Chondrocyte (in vitro differentiated cells): ENCODE measurements at regions not wholly inside any gene's neighbourhood (a gene's known extent, or its start where the extent isn't known, plus 50 kb on each side); places are given as distances from the start of the nearest gene placed in this dataset.

Source experiments
- DNase-seq: peaks from one replicate; pipeline ENCODE4 v3.0.0; 2021; ENCODE audit warnings: mixed read lengths, low spot score
- H3K27ac Mint-ChIP-seq: one replicate; pipeline ENCODE4 v1.8.0; 2021; ENCODE audit warnings: mild to moderate bottlenecking, moderate library complexity, mixed read lengths; ENCODE audit not compliant: unreplicated experiment
- H3K27me3 Mint-ChIP-seq: 2 replicates; pipeline ENCODE4 v1.8.0; 2021; ENCODE audit warnings: low read depth, mixed read lengths
- H3K36me3 Mint-ChIP-seq: 2 replicates; pipeline ENCODE4 v1.8.0; 2021; ENCODE audit warnings: low read depth, mixed read lengths
- H3K4me1 Mint-ChIP-seq: 2 replicates; pipeline ENCODE4 v1.8.0; 2021; ENCODE audit warnings: low read depth, mild to moderate bottlenecking, mixed read lengths
- H3K4me3 Mint-ChIP-seq: one replicate; pipeline ENCODE4 v1.8.0; 2021; ENCODE audit warnings: mild to moderate bottlenecking, moderate library complexity, mixed read lengths; ENCODE audit not compliant: unreplicated experiment
- H3K9me3 Mint-ChIP-seq: 2 replicates; pipeline ENCODE4 v1.8.0; 2021; ENCODE audit warnings: low read depth, mixed read lengths
- CTCF ChIP-seq: fragments of 200-600 bp; sonication (generic); IDR thresholded peaks from 2 replicates; pipeline ENCODE4 v1.5.0; 2021; ENCODE audit warnings: antibody characterized with exemption, mild to moderate bottlenecking, moderate library complexity

- H3K27me3 Mint-ChIP-seq: peaks cover 2% of the 10 kb centered on the region
- H3K4me1 Mint-ChIP-seq: no peaks in the 10 kb centered on the region
- no peaks in the 10 kb centered on the region for H3K36me3 Mint-ChIP-seq
- no peak overlapping the region for H3K27ac Mint-ChIP-seq
- H3K9me3 Mint-ChIP-seq: no peaks in the 10 kb centered on the region
- H3K4me3 Mint-ChIP-seq: no peak overlapping the region
- DNase-seq: no peak
- no peak for TF ChIP-seq CTCF
These were observed 630.2 kb downstream of the UQCRFS1 start for GRCh38 chr19:28582796-28583195.

GRCh38 chr19:28582344-28582743, 630.6 kb downstream of the UQCRFS1 start:
- no peaks in the 10 kb centered on the region for H3K9me3 Mint-ChIP-seq
- no peak overlapping the region for H3K27ac Mint-ChIP-seq
- no peak for TF ChIP-seq CTCF
- H3K27me3 Mint-ChIP-seq: peaks cover 2% of the 10 kb centered on the region
- no peak for DNase-seq
- no peak overlapping the region for H3K4me3 Mint-ChIP-seq
- H3K36me3 Mint-ChIP-seq: no peaks in the 10 kb centered on the region
- no peaks in the 10 kb centered on the region for H3K4me1 Mint-ChIP-seq

GRCh38 chr19:28581468-28581770, 631.5 kb downstream of the UQCRFS1 start:
- H3K27ac Mint-ChIP-seq: no peak overlapping the region
- H3K4me1 Mint-ChIP-seq: no peaks in the 10 kb centered on the region
- TF ChIP-seq CTCF: no peak
- no peaks in the 10 kb centered on the region for H3K9me3 Mint-ChIP-seq
- H3K4me3 Mint-ChIP-seq: no peak overlapping the region
- no peak for DNase-seq
- H3K36me3 Mint-ChIP-seq: no peaks in the 10 kb centered on the region
- peaks cover 2% of the 10 kb centered on the region for H3K27me3 Mint-ChIP-seq

GRCh38 chr19:28578786-28579505, 634.0 kb downstream of the UQCRFS1 start:
- no peak for TF ChIP-seq CTCF
- no peaks in the 10 kb centered on the region for H3K9me3 Mint-ChIP-seq
- no peak overlapping the region for H3K27ac Mint-ChIP-seq

GRCh38 chr19:28578208-28578607, 634.7 kb downstream of the UQCRFS1 start:
- DNase-seq: no peak
- no peak overlapping the region for H3K27ac Mint-ChIP-seq
- TF ChIP-seq CTCF: no peak
- H3K9me3 Mint-ChIP-seq: no peaks in the 10 kb centered on the region
- no peaks in the 10 kb centered on the region for H3K36me3 Mint-ChIP-seq
- H3K27me3 Mint-ChIP-seq: peaks cover 3% of the 10 kb centered on the region
- H3K4me1 Mint-ChIP-seq: no peaks in the 10 kb centered on the region
- no peak overlapping the region for H3K4me3 Mint-ChIP-seq

More at GRCh38 chr19:28578786-28579505, 634.0 kb downstream of the UQCRFS1 start:
- Mint-ChIP-seq H3K27me3 (peaks cover 2% of the 10 kb centered on the region), H3K4me1 (no peaks in the 10 kb centered on the region), H3K4me3 (no peak overlapping the region), H3K36me3 (no peaks in the 10 kb centered on the region)
- DNase-seq: no peak
